Loucy (cell line): ENCODE measurements at regions not wholly inside any gene's neighbourhood (a gene's known extent, or its start where the extent isn't known, plus 50 kb on each side); places are given as distances from the start of the nearest gene placed in this dataset.

Source experiments
- CTCF ChIP-seq: fragments of 200-600 bp; sonication (generic); conservative IDR thresholded peaks from 2 replicates; pipeline ENCODE4 v1.5.1; 2014; ENCODE audit warnings: mild to moderate bottlenecking, antibody characterized with exemption, low read length
- EZH2phosphoT487 ChIP-seq: fragments of 200-600 bp; IDR thresholded peaks from 2 replicates; pipeline ENCODE4 v1.6.1; 2018; ENCODE audit warnings: antibody characterized with exemption, mild to moderate bottlenecking, moderate library complexity, borderline replicate concordance

GRCh38 chr13:88617176-88617575, 946.0 kb downstream of the SLITRK5 start:
- TF ChIP-seq CTCF: no peak
- TF ChIP-seq EZH2phosphoT487: no peak
